PC-9 (cell line): ENCODE measurements at regions not wholly inside any gene's neighbourhood (a gene's known extent, or its start where the extent isn't known, plus 50 kb on each side); places are given as distances from the start of the nearest gene placed in this dataset.

Source experiments
- BruUV-seq: library from RNA; stranded (reverse); fragments of 400-500 nt; replicated peaks from 2 replicates; lab custom pipeline; 2021; lab: Mats Ljungman, UMichigan
- CTCF ChIA-PET: fragments of 300-600 bp; sonication (Branson Sonifier 250); formaldehyde crosslinking; loops from one replicate; lab custom pipeline; 2022; ENCODE audit warnings: antibody characterized with exemption; lab: Charles Lee
- POLR2A ChIA-PET: fragments of 300-600 bp; sonication (Branson Sonifier 250); formaldehyde crosslinking; loops from one replicate; lab custom pipeline; 2022; ENCODE audit warnings: antibody characterized with exemption; ENCODE audit not compliant: unreplicated experiment; lab: Charles Lee
- DNase-seq, 2 experiments: peaks; one replicate each; pipeline versions ENCODE4 v3.0.0 to v3.0.0-alpha.2; 2015 to 2022; ENCODE audit warnings: mixed read lengths in 1 of 2
- H2AFZ ChIP-seq: fragments of 200-600 bp; sonication (generic); 2 replicates; pipeline ENCODE4 v1.8.1; 2017; ENCODE audit warnings: antibody characterized with exemption
- H3F3A ChIP-seq: fragments of 200-600 bp; sonication (generic); 2 replicates; pipeline ENCODE4 v1.8.1; 2017; ENCODE audit warnings: antibody characterized with exemption, mild to moderate bottlenecking, low read depth; ENCODE audit not compliant: insufficient read depth
- H3K27ac ChIP-seq: fragments of 200-600 bp; sonication (generic); 2 replicates; pipeline ENCODE4 v1.6.1; 2016; ENCODE audit warnings: mixed run types
- H3K27me3 ChIP-seq: fragments of 200-600 bp; sonication (generic); 2 replicates; pipeline ENCODE4 v1.6.1; 2016; ENCODE audit warnings: low read depth, mixed run types; ENCODE audit not compliant: insufficient read depth
- H3K36me3 ChIP-seq: fragments of 200-600 bp; sonication (generic); 2 replicates; pipeline ENCODE4 v1.6.1; 2016; ENCODE audit warnings: low read depth, mixed run types
- H3K4me1 ChIP-seq: fragments of 200-600 bp; sonication (generic); replicated peaks from 2 replicates; pipeline ENCODE4 v1.6.1; 2016; ENCODE audit warnings: mixed run types; ENCODE audit not compliant: insufficient read depth
- H3K4me2 ChIP-seq: fragments of 200-600 bp; sonication (generic); 2 replicates; pipeline ENCODE4 v1.6.1; 2017; ENCODE audit warnings: mixed run types
- H3K4me3 ChIP-seq: fragments of 200-600 bp; sonication (generic); 2 replicates; pipeline ENCODE4 v1.6.1; 2016; ENCODE audit warnings: mixed run types
- H3K79me2 ChIP-seq: fragments of 200-600 bp; sonication (generic); 2 replicates; pipeline ENCODE4 v1.6.1; 2017; ENCODE audit warnings: low read depth, mixed run types
- H3K9me2 ChIP-seq: fragments of 200-600 bp; sonication (generic); 2 replicates; pipeline ENCODE4 v1.8.1; 2017; ENCODE audit warnings: mild to moderate bottlenecking; ENCODE audit not compliant: insufficient read depth
- H3K9me3 ChIP-seq: fragments of 200-600 bp; sonication (generic); 2 replicates; pipeline ENCODE4 v1.8.1; 2016; ENCODE audit warnings: low read depth; ENCODE audit not compliant: insufficient read depth
- H4K20me1 ChIP-seq: fragments of 200-600 bp; sonication (generic); 2 replicates; pipeline ENCODE4 v1.8.1; 2017; ENCODE audit not compliant: insufficient read depth
- CTCF ChIP-seq: fragments of 200-600 bp; sonication (generic); conservative IDR thresholded peaks from 2 replicates; pipeline ENCODE4 v1.6.1; 2017; ENCODE audit warnings: mixed run types, antibody characterized with exemption, mild to moderate bottlenecking, moderate library complexity
- EZH2 ChIP-seq: fragments of 200-600 bp; sonication (generic); IDR thresholded peaks from 2 replicates; pipeline ENCODE4 v1.8.0; 2017; ENCODE audit warnings: antibody characterized with exemption, low read depth
- intact Hi-C: fragments of 100-400 bp; cut with micrococcal nuclease; formaldehyde crosslinking; loops from one replicate; pipeline ENCODE4 v1.10.0; 2022; ENCODE audit not compliant: unreplicated experiment

- no peaks in the 10 kb centered on the region for H3K36me3 ChIP-seq
- DNase-seq: no peak
- no peaks in the 10 kb centered on the region for H3K79me2 ChIP-seq
- no peaks in the 10 kb centered on the region for H3K9me2 ChIP-seq
- no peak overlapping the region for H3K4me2 ChIP-seq
- H3K4me1 ChIP-seq: no peaks in the 10 kb centered on the region
- POLR2A ChIA-PET: no interaction called here
- no peaks in the 10 kb centered on the region for H3K27me3 ChIP-seq
- no peaks in the 10 kb centered on the region for H3K9me3 ChIP-seq
- no peak overlapping the region for H2AFZ ChIP-seq
- H3K27ac ChIP-seq: no peak overlapping the region
- H4K20me1 ChIP-seq: no peaks in the 10 kb centered on the region
- CTCF ChIA-PET: no interaction called here
- no peaks in the 10 kb centered on the region for H3F3A ChIP-seq
- H3K4me3 ChIP-seq: no peak overlapping the region
- intact Hi-C loops: no loop called here
- TF ChIP-seq CTCF: no peak
- no peak for TF ChIP-seq EZH2
- BruUV-seq: no TSS peak
Measured at GRCh38 chr10:33632432-33632831, 298.0 kb upstream of the NRP1 start.

GRCh38 chr10:33631991-33632390 is 297.5 kb upstream of the NRP1 start:
- BruUV-seq: no TSS peak
- CTCF ChIA-PET: no interaction called here
- TF ChIP-seq CTCF (no peak), EZH2 (no peak)
- no peaks in the 10 kb centered on the region for H3F3A ChIP-seq
- intact Hi-C loops: no loop called here
- H3K27ac ChIP-seq: no peak overlapping the region
- no peaks in the 10 kb centered on the region for H4K20me1 ChIP-seq
- H3K4me3 ChIP-seq: no peak overlapping the region
- no peaks in the 10 kb centered on the region for H3K27me3 ChIP-seq
- H2AFZ ChIP-seq: no peak overlapping the region
- POLR2A ChIA-PET: no interaction called here
- no peak overlapping the region for H3K4me2 ChIP-seq
- no peaks in the 10 kb centered on the region for H3K36me3 ChIP-seq
- no peaks in the 10 kb centered on the region for H3K4me1 ChIP-seq
- no peaks in the 10 kb centered on the region for H3K9me2 ChIP-seq
- no peak for DNase-seq
- H3K79me2 ChIP-seq: no peaks in the 10 kb centered on the region
- no peaks in the 10 kb centered on the region for H3K9me3 ChIP-seq

GRCh38 chr10:33630761-33631160 is 296.3 kb upstream of the NRP1 start:
- Histone ChIP-seq H3K9me3 (no peaks in the 10 kb centered on the region), H3K27ac (no peak overlapping the region), H3K4me3 (no peak overlapping the region), H3K36me3 (no peaks in the 10 kb centered on the region), H4K20me1 (no peaks in the 10 kb centered on the region), H3K4me1 (no peaks in the 10 kb centered on the region), H3K27me3 (no peaks in the 10 kb centered on the region), H3K79me2 (no peaks in the 10 kb centered on the region), H3K9me2 (no peaks in the 10 kb centered on the region), H3F3A (no peaks in the 10 kb centered on the region), H2AFZ (no peak overlapping the region), H3K4me2 (no peak overlapping the region)
- intact Hi-C loops: no loop called here
- TF ChIP-seq EZH2: no peak
- no peak for TF ChIP-seq CTCF
- POLR2A ChIA-PET: no interaction called here
- no peak for DNase-seq
- CTCF ChIA-PET: no interaction called here
- BruUV-seq: no TSS peak
